ENCODE measurements at regions not wholly inside any gene's neighbourhood (a gene's known extent, or its start where the extent isn't known, plus 50 kb on each side); places are given as distances from the start of the nearest gene placed in this dataset.

DNA sequence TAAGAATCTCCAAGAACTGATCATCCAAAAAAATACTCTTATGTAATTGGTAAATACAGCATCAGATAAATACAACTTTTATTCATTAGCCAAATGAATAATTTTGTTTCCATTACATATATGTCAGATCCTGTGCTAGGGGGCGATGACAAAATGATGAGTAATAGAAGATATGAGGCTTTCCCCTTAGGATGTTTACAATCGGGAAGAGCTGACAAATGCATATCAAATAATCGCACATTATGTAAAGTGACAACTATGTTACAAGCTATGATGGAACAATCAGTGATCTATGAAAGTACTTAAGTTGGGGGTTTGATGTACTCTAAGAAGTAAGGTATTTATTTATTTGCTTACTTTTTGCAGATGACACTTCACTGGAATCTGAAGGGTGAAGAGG lies 465.6 kb upstream of the VSTM2A start:
- TF ChIP-seq, protein P1, sequence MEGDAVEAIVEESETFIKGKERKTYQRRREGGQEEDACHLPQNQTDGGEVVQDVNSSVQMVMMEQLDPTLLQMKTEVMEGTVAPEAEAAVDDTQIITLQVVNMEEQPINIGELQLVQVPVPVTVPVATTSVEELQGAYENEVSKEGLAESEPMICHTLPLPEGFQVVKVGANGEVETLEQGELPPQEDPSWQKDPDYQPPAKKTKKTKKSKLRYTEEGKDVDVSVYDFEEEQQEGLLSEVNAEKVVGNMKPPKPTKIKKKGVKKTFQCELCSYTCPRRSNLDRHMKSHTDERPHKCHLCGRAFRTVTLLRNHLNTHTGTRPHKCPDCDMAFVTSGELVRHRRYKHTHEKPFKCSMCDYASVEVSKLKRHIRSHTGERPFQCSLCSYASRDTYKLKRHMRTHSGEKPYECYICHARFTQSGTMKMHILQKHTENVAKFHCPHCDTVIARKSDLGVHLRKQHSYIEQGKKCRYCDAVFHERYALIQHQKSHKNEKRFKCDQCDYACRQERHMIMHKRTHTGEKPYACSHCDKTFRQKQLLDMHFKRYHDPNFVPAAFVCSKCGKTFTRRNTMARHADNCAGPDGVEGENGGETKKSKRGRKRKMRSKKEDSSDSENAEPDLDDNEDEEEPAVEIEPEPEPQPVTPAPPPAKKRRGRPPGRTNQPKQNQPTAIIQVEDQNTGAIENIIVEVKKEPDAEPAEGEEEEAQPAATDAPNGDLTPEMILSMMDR (IDR thresholded peaks at IDR 0.05), result no peak
- TF ChIP-seq ATF1 (CRISPR knock-in tag; IDR thresholded peaks at IDR 0.05) (no peak), ZNF416 (CRISPR knock-in tag; IDR thresholded peaks at IDR 0.05) (no peak), CREB1 (CRISPR knock-in tag; IDR thresholded peaks at IDR 0.05) (no peak), GABPB1 (CRISPR knock-in tag; IDR thresholded peaks at IDR 0.05) (no peak), RORB (CRISPR knock-in tag; IDR thresholded peaks at IDR 0.05) (no peak), TEAD1 (CRISPR knock-in tag; IDR thresholded peaks at IDR 0.05) (no peak)
- TF ChIP-seq, protein P2, sequence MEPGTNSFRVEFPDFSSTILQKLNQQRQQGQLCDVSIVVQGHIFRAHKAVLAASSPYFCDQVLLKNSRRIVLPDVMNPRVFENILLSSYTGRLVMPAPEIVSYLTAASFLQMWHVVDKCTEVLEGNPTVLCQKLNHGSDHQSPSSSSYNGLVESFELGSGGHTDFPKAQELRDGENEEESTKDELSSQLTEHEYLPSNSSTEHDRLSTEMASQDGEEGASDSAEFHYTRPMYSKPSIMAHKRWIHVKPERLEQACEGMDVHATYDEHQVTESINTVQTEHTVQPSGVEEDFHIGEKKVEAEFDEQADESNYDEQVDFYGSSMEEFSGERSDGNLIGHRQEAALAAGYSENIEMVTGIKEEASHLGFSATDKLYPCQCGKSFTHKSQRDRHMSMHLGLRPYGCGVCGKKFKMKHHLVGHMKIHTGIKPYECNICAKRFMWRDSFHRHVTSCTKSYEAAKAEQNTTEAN (CRISPR knock-in tag; IDR thresholded peaks at IDR 0.05), result no peak
- TF ChIP-seq, protein P3, sequence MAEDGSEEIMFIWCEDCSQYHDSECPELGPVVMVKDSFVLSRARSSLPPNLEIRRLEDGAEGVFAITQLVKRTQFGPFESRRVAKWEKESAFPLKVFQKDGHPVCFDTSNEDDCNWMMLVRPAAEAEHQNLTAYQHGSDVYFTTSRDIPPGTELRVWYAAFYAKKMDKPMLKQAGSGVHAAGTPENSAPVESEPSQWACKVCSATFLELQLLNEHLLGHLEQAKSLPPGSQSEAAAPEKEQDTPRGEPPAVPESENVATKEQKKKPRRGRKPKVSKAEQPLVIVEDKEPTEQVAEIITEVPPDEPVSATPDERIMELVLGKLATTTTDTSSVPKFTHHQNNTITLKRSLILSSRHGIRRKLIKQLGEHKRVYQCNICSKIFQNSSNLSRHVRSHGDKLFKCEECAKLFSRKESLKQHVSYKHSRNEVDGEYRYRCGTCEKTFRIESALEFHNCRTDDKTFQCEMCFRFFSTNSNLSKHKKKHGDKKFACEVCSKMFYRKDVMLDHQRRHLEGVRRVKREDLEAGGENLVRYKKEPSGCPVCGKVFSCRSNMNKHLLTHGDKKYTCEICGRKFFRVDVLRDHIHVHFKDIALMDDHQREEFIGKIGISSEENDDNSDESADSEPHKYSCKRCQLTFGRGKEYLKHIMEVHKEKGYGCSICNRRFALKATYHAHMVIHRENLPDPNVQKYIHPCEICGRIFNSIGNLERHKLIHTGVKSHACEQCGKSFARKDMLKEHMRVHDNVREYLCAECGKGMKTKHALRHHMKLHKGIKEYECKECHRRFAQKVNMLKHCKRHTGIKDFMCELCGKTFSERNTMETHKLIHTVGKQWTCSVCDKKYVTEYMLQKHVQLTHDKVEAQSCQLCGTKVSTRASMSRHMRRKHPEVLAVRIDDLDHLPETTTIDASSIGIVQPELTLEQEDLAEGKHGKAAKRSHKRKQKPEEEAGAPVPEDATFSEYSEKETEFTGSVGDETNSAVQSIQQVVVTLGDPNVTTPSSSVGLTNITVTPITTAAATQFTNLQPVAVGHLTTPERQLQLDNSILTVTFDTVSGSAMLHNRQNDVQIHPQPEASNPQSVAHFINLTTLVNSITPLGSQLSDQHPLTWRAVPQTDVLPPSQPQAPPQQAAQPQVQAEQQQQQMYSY (CRISPR knock-in tag; IDR thresholded peaks at IDR 0.05), result no peak

All from WTC11 (cell line).